HAP-1 (cell line): ENCODE measurements at regions not wholly inside any gene's neighbourhood (a gene's known extent, or its start where the extent isn't known, plus 50 kb on each side); places are given as distances from the start of the nearest gene placed in this dataset.

ENCODE experiments used
- DNase-seq, 2 experiments: peaks; one replicate each; pipeline ENCODE4 v3.0.0-alpha.2; 2016 to 2020; ENCODE audit warnings: low spot score in 2 of 2
- H3K27me3 ChIP-seq: fragments of 250-450 bp; sonication (Bioruptor Pico); 2 replicates; pipeline ENCODE4 v1.5.1; 2020; ENCODE audit warnings: low read depth, mild to moderate bottlenecking, moderate library complexity
- H3K36me3 ChIP-seq: fragments of 250-450 bp; sonication (Bioruptor Pico); replicated peaks from 2 replicates; pipeline ENCODE4 v1.5.1; 2020; ENCODE audit warnings: mild to moderate bottlenecking
- H3K4me1 ChIP-seq: fragments of 250-450 bp; sonication (Bioruptor Pico); 2 replicates; pipeline ENCODE4 v1.5.1; 2020; ENCODE audit warnings: mild to moderate bottlenecking
- H3K4me3 ChIP-seq: fragments of 250-450 bp; sonication (Bioruptor Pico); 2 replicates; pipeline ENCODE4 v1.5.1; 2020; ENCODE audit warnings: mild to moderate bottlenecking, moderate library complexity
- H3K9me3 ChIP-seq: fragments of 250-450 bp; sonication (Bioruptor Pico); 2 replicates; pipeline ENCODE4 v1.5.1; 2020; ENCODE audit warnings: mild to moderate bottlenecking, moderate library complexity
- in situ Hi-C: fragments of 300-500 bp; cut with MboI; formaldehyde crosslinking; loops from 3 replicates; pipeline ENCODE4 v1.14.3; 2020; ENCODE audit warnings: low sequenced_read_pairs, inconsistent platforms, mixed read lengths

GRCh38 chr2:18117592-18117991 lies 239.1 kb downstream of the KCNS3 start:
- Histone ChIP-seq H3K9me3 (no peaks in the 10 kb centered on the region; the same call in 1 of the 2 replicates), H3K4me1 (no peaks in the 10 kb centered on the region), H3K27me3 (no peaks in the 10 kb centered on the region), H3K36me3 (no peaks in the 10 kb centered on the region), H3K4me3 (no peak overlapping the region)
- in situ Hi-C loops: no loop called here
- peak; percentile 13 to 61 for DNase-seq

DNA sequence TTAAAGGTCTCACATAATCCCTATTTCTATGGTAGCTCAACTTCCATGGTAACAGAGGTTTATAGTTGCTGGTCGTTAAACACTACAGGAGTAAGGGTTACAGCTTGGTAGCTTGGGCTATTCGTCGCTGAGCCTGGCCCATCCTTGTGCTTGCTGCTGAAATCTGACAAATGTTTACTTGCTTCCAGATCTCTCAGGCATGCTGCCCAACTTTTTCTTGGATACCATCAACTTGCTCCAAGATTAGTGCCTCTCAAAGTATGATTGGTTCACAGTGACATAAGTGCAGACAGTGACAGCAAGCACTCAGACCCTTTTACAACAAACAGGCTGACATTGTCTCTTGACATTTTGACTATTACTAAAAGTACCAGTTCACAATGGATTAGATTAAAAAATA lies 231.8 kb downstream of the KCNS3 start:
- no peaks in the 10 kb centered on the region for H3K4me1 ChIP-seq
- no peak overlapping the region for H3K4me3 ChIP-seq
- no peak for DNase-seq
- no peaks in the 10 kb centered on the region for H3K27me3 ChIP-seq
- no peaks in the 10 kb centered on the region for H3K36me3 ChIP-seq
- in situ Hi-C loops: no loop called here
- H3K9me3 ChIP-seq: no peaks in the 10 kb centered on the region; the same call in 1 of the 2 replicates

- Histone ChIP-seq H3K4me1 (no peaks in the 10 kb centered on the region), H3K9me3 (no peaks in the 10 kb centered on the region), H3K4me3 (no peak overlapping the region), H3K27me3 (no peaks in the 10 kb centered on the region), H3K36me3 (no peaks in the 10 kb centered on the region)
- in situ Hi-C loops: no loop called here
- DNase-seq: no peak
Measured at GRCh38 chr2:18106841-18107240, 228.4 kb downstream of the KCNS3 start.

DNA sequence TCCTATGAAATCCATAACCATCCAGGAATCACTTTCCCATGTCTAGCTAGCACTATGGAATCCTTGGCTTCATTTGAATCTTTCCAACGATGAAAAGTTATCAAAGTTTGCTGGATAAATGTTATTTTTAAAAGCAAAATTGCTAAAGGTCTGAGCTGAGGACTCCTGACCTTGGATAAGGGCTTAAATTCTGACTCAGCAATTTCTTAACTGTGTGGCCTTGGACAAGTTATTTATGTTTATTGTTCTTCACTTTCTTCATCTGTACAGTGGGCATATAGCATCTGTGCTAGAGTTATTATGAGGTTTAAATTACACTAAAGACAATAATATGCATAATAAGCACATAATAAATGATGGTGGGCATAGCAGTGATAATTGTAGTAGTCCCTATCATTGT lies 227.5 kb downstream of the KCNS3 start:
- Histone ChIP-seq H3K9me3 (no peaks in the 10 kb centered on the region), H3K27me3 (no peaks in the 10 kb centered on the region), H3K36me3 (no peaks in the 10 kb centered on the region), H3K4me1 (no peaks in the 10 kb centered on the region), H3K4me3 (no peak overlapping the region)
- no peak for DNase-seq
- in situ Hi-C loops: no loop called here

DNA sequence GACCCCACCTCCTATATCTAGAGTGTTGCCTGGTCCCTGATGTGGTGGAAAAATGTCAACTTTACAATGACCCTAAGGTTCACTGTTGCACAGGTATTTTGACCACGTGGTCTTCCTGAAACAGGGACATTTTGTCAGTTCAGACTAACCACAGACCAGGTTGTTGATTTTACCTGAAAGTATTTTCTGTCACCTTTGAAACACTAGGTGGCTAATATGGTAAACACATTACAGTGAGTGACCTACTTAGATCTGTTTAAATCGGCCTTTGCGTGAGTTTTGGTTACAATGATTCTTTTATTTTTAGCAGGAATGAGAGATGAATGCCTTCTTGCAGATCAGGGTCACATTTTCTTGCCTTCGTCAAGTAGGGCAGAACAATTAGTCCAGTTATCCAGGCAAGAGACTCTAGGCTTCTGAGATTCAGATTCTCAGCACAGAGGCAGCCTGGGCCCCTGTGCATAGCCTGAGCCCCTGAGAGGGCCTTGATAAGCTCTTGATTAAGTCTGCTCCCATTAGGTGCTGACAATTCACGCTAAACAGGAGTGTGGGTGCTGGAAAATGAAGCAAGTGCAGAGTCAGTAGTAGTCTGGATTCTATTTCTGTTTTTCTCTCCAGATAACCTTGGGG lies 226.2 kb downstream of the KCNS3 start:
- DNase-seq: no peak
- no peaks in the 10 kb centered on the region for H3K36me3 ChIP-seq
- no peak overlapping the region for H3K4me3 ChIP-seq
- no peaks in the 10 kb centered on the region for H3K4me1 ChIP-seq
- in situ Hi-C loops: no loop called here
- H3K9me3 ChIP-seq: no peaks in the 10 kb centered on the region
- peaks cover 3% of the 10 kb centered on the region; the same call in 1 of the 2 replicates for H3K27me3 ChIP-seq

- peaks cover 3% of the 10 kb centered on the region; the same call in 1 of the 2 replicates for H3K27me3 ChIP-seq
- no peak overlapping the region for H3K4me3 ChIP-seq
- H3K36me3 ChIP-seq: no peaks in the 10 kb centered on the region
- in situ Hi-C loops: no loop called here
- DNase-seq: no peak
- H3K9me3 ChIP-seq: no peaks in the 10 kb centered on the region; the same call in 1 of the 2 replicates
- H3K4me1 ChIP-seq: no peaks in the 10 kb centered on the region
Measured at GRCh38 chr2:18096836-18097405, 218.5 kb downstream of the KCNS3 start.

- H3K4me1 ChIP-seq: no peaks in the 10 kb centered on the region
- H3K27me3 ChIP-seq: no peaks in the 10 kb centered on the region
- DNase-seq: no peak
- no peak overlapping the region for H3K4me3 ChIP-seq
- no peaks in the 10 kb centered on the region; the same call in 1 of the 2 replicates for H3K9me3 ChIP-seq
- no peaks in the 10 kb centered on the region for H3K36me3 ChIP-seq
- in situ Hi-C loops: no loop called here
Measured at GRCh38 chr2:18094277-18094676, 215.8 kb downstream of the KCNS3 start.

DNA sequence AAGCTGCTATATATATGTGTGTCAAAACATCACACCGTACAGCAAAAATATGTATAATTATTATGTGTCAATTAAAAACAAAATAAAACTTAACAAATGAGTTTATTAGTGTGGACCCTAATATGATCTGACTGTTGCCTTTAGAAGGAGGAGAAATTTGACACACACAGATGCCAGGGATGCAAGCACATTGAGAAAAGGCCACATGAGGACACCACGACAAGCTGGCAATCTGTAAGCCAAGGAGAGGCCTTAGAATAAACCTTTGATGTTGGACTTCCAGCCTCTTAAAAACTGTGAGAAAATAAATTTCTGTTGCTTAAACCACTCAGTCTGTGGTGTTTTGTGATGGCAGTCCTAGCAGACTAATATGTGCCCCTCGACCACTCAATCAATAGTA lies 214.7 kb downstream of the KCNS3 start:
- no peak overlapping the region for H3K4me3 ChIP-seq
- H3K27me3 ChIP-seq: no peaks in the 10 kb centered on the region
- in situ Hi-C loops: no loop called here
- H3K4me1 ChIP-seq: no peaks in the 10 kb centered on the region
- H3K9me3 ChIP-seq: no peaks in the 10 kb centered on the region; the same call in 1 of the 2 replicates
- no peaks in the 10 kb centered on the region for H3K36me3 ChIP-seq
- DNase-seq: no peak

- no peaks in the 10 kb centered on the region; the same call in 1 of the 2 replicates for H3K9me3 ChIP-seq
- H3K4me3 ChIP-seq: no peak overlapping the region
- in situ Hi-C loops: no loop called here
- no peaks in the 10 kb centered on the region for H3K27me3 ChIP-seq
- no peak for DNase-seq
- H3K4me1 ChIP-seq: no peaks in the 10 kb centered on the region
- no peaks in the 10 kb centered on the region for H3K36me3 ChIP-seq
Measured at GRCh38 chr2:18092760-18093159, 214.3 kb downstream of the KCNS3 start.

DNA sequence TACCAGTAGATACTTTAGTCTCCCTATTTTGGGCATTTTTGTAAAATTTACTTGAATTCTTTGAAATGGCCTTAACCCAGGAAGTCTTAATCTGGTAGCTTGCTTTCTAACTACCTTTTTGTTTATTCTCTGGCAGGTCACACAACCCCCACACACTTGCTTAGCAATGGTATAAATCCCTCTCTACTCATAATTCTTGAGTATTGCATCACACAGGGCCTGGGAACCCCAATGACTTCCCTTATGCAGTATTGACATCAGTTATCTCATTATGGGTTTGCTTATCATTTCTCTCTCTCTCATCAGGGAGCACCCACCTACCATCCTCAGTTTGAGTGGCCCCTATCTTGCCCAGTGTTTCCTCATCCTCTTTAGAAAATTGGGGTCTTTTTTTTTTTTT lies 207.1 kb downstream of the KCNS3 start:
- DNase-seq: no peak
- in situ Hi-C loops: no loop called here
- Histone ChIP-seq H3K27me3 (no peaks in the 10 kb centered on the region), H3K4me3 (no peak overlapping the region), H3K4me1 (no peaks in the 10 kb centered on the region), H3K36me3 (no peaks in the 10 kb centered on the region), H3K9me3 (no peaks in the 10 kb centered on the region)

GRCh38 chr2:18084376-18084775 lies 205.9 kb downstream of the KCNS3 start:
- no peak overlapping the region for H3K4me3 ChIP-seq
- H3K36me3 ChIP-seq: no peaks in the 10 kb centered on the region
- H3K9me3 ChIP-seq: no peaks in the 10 kb centered on the region
- no peaks in the 10 kb centered on the region for H3K27me3 ChIP-seq
- no peaks in the 10 kb centered on the region for H3K4me1 ChIP-seq
- DNase-seq: no peak
- in situ Hi-C loops: no loop called here

DNA sequence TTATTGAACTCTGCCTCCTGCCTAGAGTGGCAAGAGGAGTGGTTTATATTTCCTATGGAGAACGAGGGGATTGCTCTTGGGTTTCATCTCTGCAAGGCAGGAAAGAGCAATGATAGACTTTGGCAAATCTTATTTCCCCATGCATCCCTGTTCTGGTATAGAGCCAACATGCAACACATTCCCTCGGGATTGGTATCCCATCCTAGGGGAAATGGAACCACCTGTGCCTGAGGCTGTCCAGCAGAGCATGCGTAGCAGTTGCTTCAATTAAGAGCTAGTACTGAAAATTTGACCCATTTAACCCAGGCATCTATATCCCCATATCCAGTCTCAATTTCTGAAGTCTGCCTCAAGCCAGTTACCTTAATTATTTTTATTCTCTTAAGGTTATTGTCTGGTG lies 205.3 kb downstream of the KCNS3 start:
- no peaks in the 10 kb centered on the region for H3K36me3 ChIP-seq
- no peaks in the 10 kb centered on the region for H3K4me1 ChIP-seq
- no peaks in the 10 kb centered on the region for H3K27me3 ChIP-seq
- H3K9me3 ChIP-seq: no peaks in the 10 kb centered on the region
- DNase-seq: no peak
- H3K4me3 ChIP-seq: no peak overlapping the region
- in situ Hi-C loops: no loop called here

GRCh38 chr2:18078216-18078615 lies 199.7 kb downstream of the KCNS3 start:
- peaks cover 4% of the 10 kb centered on the region for H3K4me1 ChIP-seq
- DNase-seq: no peak

DNA sequence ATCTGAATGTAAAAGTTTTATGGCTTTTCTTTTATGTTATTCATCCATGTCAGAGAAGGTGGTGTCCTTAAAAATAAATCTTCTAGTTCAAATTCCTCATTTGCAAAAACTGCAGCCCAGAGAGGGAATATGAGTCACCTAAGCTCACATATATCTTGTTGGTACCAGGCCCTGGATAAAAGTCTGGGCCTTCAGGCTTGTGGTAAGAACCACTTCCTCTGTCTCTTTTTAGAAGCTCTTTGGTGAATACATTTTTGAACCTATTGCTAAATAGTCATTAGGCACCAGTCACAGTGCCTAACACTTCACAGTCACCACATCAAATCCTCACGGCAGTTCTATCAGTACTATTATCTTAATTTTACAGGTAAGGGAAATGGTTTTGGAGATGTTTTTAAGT lies 199.2 kb downstream of the KCNS3 start:
- Histone ChIP-seq H3K4me1 (peaks cover 4% of the 10 kb centered on the region), H3K27me3 (no peaks in the 10 kb centered on the region), H3K36me3 (no peaks in the 10 kb centered on the region), H3K4me3 (no peak overlapping the region), H3K9me3 (no peaks in the 10 kb centered on the region)
- no peak for DNase-seq
- in situ Hi-C loops: no loop called here

More at GRCh38 chr2:18078216-18078615, 199.7 kb downstream of the KCNS3 start:
- no peaks in the 10 kb centered on the region for H3K9me3 ChIP-seq
- no peaks in the 10 kb centered on the region for H3K27me3 ChIP-seq
- in situ Hi-C loops: no loop called here
- H3K4me3 ChIP-seq: no peak overlapping the region
- H3K36me3 ChIP-seq: no peaks in the 10 kb centered on the region

DNA sequence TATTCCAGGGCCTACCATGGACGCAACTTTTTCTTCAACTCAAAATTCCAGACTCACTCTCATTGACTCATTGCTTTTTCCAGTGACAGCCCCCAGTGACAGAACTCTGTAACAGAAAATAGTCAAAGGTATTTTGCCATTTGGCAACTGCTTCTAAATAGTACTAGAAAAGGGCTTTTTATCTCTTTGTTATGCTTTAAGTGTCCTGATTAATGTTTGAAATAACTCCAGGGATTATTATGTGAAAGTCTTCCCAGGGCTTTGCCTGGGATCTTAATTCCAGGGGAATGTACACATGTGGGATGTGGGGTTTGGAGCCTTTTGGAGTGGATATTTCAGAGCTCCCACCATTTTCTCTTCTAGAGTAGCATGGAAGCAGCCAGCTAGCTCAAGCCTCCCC lies 198.8 kb downstream of the KCNS3 start:
- no peaks in the 10 kb centered on the region for H3K36me3 ChIP-seq
- peak; percentile 15 to 19 for DNase-seq
- peaks cover 4% of the 10 kb centered on the region for H3K4me1 ChIP-seq

More for the DNA sequence above, 198.8 kb downstream of the KCNS3 start:
- in situ Hi-C loops: no loop called here
- Histone ChIP-seq H3K27me3 (no peaks in the 10 kb centered on the region), H3K9me3 (no peaks in the 10 kb centered on the region), H3K4me3 (no peak overlapping the region)
